ENCODE measurements at regions not wholly inside any gene's neighbourhood (a gene's known extent, or its start where the extent isn't known, plus 50 kb on each side); places are given as distances from the start of the nearest gene placed in this dataset.
A peak's percentile ranks its signal among the peaks of the same experiment; 100 is the strongest.

DNA sequence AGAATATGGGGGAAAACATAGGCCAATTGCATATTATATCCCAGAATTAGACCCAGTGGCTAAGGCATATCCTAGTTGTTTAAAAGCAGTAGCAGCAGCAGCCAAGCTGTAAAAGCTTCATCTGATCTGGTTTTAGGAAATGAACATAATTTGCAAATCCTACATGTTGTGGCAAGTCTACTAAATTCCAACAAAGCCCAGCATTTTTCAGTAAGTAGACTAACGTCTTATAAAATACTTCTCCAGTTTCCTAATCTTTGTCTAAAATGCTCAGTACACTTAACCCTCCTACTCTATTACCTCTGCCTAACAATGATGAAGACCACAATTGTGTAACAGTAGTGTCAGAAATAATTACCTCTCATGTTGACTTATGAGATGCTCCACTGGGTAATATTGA lies 70.9 kb upstream of the RERGL start:
- Histone ChIP-seq H4K20me1 (ENCODE audit: insufficient read depth) (no peaks in the 10 kb centered on the region), H3K36me3 (ENCODE audit: low read depth) (no peaks in the 10 kb centered on the region), H3K9me2 (ENCODE audit: insufficient read depth) (no peaks in the 10 kb centered on the region), H2AFZ (no peak overlapping the region), H3F3A (ENCODE audit: insufficient read depth, low read depth) (no peaks in the 10 kb centered on the region), H3K4me1 (replicated peaks; ENCODE audit: insufficient read depth) (peaks cover 9% of the 10 kb centered on the region), H3K79me2 (ENCODE audit: low read depth) (no peaks in the 10 kb centered on the region), H3K27ac (no peak overlapping the region), H3K4me2 (no peak overlapping the region), H3K9me3 (ENCODE audit: insufficient read depth, low read depth) (peaks cover 4% of the 10 kb centered on the region; the same call in 1 of the 2 replicates), H3K4me3 (no peak overlapping the region), H3K27me3 (ENCODE audit: insufficient read depth, low read depth) (no peaks in the 10 kb centered on the region)
- BruUV-seq (replicated peaks), result no TSS peak
- intact Hi-C loops (cut with micrococcal nuclease; ENCODE audit: unreplicated experiment), result no loop called here
- CTCF ChIA-PET, result no interaction called here
- TF ChIP-seq, protein P1, sequence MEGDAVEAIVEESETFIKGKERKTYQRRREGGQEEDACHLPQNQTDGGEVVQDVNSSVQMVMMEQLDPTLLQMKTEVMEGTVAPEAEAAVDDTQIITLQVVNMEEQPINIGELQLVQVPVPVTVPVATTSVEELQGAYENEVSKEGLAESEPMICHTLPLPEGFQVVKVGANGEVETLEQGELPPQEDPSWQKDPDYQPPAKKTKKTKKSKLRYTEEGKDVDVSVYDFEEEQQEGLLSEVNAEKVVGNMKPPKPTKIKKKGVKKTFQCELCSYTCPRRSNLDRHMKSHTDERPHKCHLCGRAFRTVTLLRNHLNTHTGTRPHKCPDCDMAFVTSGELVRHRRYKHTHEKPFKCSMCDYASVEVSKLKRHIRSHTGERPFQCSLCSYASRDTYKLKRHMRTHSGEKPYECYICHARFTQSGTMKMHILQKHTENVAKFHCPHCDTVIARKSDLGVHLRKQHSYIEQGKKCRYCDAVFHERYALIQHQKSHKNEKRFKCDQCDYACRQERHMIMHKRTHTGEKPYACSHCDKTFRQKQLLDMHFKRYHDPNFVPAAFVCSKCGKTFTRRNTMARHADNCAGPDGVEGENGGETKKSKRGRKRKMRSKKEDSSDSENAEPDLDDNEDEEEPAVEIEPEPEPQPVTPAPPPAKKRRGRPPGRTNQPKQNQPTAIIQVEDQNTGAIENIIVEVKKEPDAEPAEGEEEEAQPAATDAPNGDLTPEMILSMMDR (conservative IDR thresholded peaks at IDR 0.05), result no peak
- no peak for TF ChIP-seq EZH2 (IDR thresholded peaks at IDR 0.05; ENCODE audit: low read depth)
- POLR2A ChIA-PET (ENCODE audit: unreplicated experiment), result no interaction called here
- DNase-seq, result no peak

DNA sequence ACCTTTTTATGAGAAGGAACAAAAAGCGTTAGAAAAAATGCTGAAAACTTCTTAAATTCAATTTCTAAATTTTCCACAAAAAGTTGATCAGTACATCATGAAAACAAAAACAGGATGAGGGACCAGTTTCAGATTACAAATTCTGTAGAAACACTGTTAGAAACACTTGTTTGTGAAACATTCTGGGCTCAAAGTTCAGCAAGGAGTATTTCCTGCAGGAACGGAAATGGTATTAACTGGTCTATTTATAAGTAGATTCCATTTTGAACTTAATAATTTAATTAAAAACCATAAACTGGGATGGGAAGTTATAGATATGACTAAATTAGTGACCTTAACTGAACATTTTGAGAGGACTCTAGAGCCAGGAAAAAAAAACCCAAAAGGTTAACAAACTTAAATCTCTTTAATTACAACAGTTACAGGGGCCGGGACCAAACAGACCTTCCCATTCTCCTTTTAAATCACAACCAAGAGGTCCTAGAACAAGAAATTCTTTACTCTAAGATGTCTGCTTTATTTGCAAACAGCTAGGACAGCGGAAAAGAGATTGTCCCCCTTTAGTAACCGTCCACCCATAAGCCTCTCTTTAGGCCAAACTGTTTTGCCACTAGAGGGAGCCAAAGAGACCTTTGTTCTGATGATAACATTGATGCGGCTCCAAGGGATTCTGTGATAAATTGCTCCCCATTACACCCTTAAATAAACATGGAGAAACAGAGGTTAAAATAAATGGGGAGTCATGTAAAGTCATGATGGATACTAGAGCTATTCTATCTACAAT lies 69.0 kb upstream of the RERGL start:
- DNase-seq, result peak in 1 of 2 experiments; percentile 27
- no peak overlapping the region for H3K4me3 ChIP-seq
- H3K27ac ChIP-seq, result no peak overlapping the region
- no TSS peak for BruUV-seq (replicated peaks)
- TF ChIP-seq EZH2 (IDR thresholded peaks at IDR 0.05; ENCODE audit: low read depth), result no peak
- TF ChIP-seq, protein P1 (conservative IDR thresholded peaks at IDR 0.05), result peak; percentile 84
- H2AFZ ChIP-seq, result no peak overlapping the region
- H4K20me1 ChIP-seq (ENCODE audit: insufficient read depth), result no peaks in the 10 kb centered on the region
- no peaks in the 10 kb centered on the region for H3K36me3 ChIP-seq (ENCODE audit: low read depth)
- no peaks in the 10 kb centered on the region for H3F3A ChIP-seq (ENCODE audit: insufficient read depth, low read depth)
- no peaks in the 10 kb centered on the region for H3K4me1 ChIP-seq (replicated peaks; ENCODE audit: insufficient read depth)
- no peaks in the 10 kb centered on the region for H3K79me2 ChIP-seq (ENCODE audit: low read depth)
- intact Hi-C loops (cut with micrococcal nuclease; ENCODE audit: unreplicated experiment), result no loop called here
- peaks cover 4% of the 10 kb centered on the region; the same call in 1 of the 2 replicates for H3K9me3 ChIP-seq (ENCODE audit: insufficient read depth, low read depth)
- no peak overlapping the region for H3K4me2 ChIP-seq
- no peaks in the 10 kb centered on the region; the same call in 1 of the 2 replicates for H3K9me2 ChIP-seq (ENCODE audit: insufficient read depth)
- CTCF ChIA-PET, result no interaction called here
- H3K27me3 ChIP-seq (ENCODE audit: insufficient read depth, low read depth), result no peaks in the 10 kb centered on the region
- POLR2A ChIA-PET (ENCODE audit: unreplicated experiment), result no interaction called here

DNA sequence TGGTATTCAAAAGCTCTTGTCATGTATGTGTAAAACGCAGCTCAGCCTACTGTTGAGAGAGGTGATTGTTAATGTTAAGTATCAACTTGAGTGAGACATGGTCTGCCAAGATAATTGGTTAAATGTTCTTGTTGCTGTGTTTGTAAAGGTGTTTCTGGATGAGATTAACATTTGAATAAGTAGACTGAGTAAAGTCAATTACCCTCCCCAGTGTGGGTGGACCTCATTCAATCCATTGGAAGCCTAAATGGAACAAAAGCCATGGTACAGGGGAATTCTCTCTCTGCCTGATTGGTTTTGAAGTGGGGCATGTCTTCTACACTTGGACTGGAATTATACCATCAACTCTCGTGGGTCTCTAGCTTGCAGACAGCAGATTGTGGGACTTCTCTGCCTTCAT lies 63.8 kb upstream of the RERGL start:
- BruUV-seq (replicated peaks), result no TSS peak
- CTCF ChIA-PET, result interaction anchor here (0.6 to 1.0 kb wide), 2 partner anchors 85 to 1421 kb away, joined by 3 to 4 read pairs; no protein-coding TSS in a partner anchor

More for the DNA sequence above, 63.8 kb upstream of the RERGL start:
- Histone ChIP-seq H3K4me1 (replicated peaks; ENCODE audit: insufficient read depth) (no peaks in the 10 kb centered on the region), H3K36me3 (ENCODE audit: low read depth) (no peaks in the 10 kb centered on the region), H3K27ac (no peak overlapping the region), H3K4me3 (no peak overlapping the region), H3K79me2 (ENCODE audit: low read depth) (no peaks in the 10 kb centered on the region), H3F3A (ENCODE audit: insufficient read depth, low read depth) (no peaks in the 10 kb centered on the region), H4K20me1 (ENCODE audit: insufficient read depth) (no peaks in the 10 kb centered on the region), H3K9me2 (ENCODE audit: insufficient read depth) (no peaks in the 10 kb centered on the region; the same call in 1 of the 2 replicates), H3K27me3 (ENCODE audit: insufficient read depth, low read depth) (no peaks in the 10 kb centered on the region), H3K9me3 (ENCODE audit: insufficient read depth, low read depth) (peaks cover 4% of the 10 kb centered on the region; the same call in 1 of the 2 replicates), H2AFZ (no peak overlapping the region), H3K4me2 (no peak overlapping the region)
- POLR2A ChIA-PET (ENCODE audit: unreplicated experiment), result no interaction called here
- TF ChIP-seq EZH2 (IDR thresholded peaks at IDR 0.05; ENCODE audit: low read depth), result no peak
- TF ChIP-seq, protein P1 (conservative IDR thresholded peaks at IDR 0.05), result no peak
- no peak for DNase-seq
- intact Hi-C loops (cut with micrococcal nuclease; ENCODE audit: unreplicated experiment), result no loop called here

Data from PC-9 (cell line).